Lower lobe of right lung (tissue), 2 donors: ENCODE measurements at regions not wholly inside any gene's neighbourhood (a gene's known extent, or its start where the extent isn't known, plus 50 kb on each side); places are given as distances from the start of the nearest gene placed in this dataset.

ENCODE experiments used
- ATAC-seq, 2 donors: fragments of 200-7000 bp; cut with Tn5 transposase; one replicate each; pipeline ENCODE4 v1.9.1; 2020 to 2022; ENCODE audit warnings: mild to moderate bottlenecking in 2 of 2, moderate library complexity in 2 of 2
- DNase-seq: peaks from one replicate; pipeline ENCODE4 v3.0.0-alpha.2; 2020
- H3K27ac ChIP-seq: fragments of 200-600 bp; one replicate; pipeline ENCODE4 v1.8.0; 2022
- H3K27me3 ChIP-seq: fragments of 200-600 bp; one replicate; pipeline ENCODE4 v1.8.0; 2022; ENCODE audit warnings: low read depth
- H3K36me3 ChIP-seq: fragments of 200-600 bp; one replicate; pipeline ENCODE4 v1.8.0; 2022; ENCODE audit warnings: mild to moderate bottlenecking
- H3K4me1 ChIP-seq: fragments of 200-600 bp; one replicate; pipeline ENCODE4 v1.8.0; 2022
- H3K4me3 ChIP-seq: fragments of 200-600 bp; one replicate; pipeline ENCODE4 v1.8.0; 2022; ENCODE audit warnings: mild to moderate bottlenecking
- H3K9me3 ChIP-seq: fragments of 200-600 bp; one replicate; pipeline ENCODE4 v1.8.0; 2022
- intact Hi-C: fragments of 100-400 bp; cut with DNase I; formaldehyde crosslinking; loops from one replicate; pipeline ENCODE4 v1.11.0; 2022
- TF ChIP-seq, protein P1 (sequence below): fragments of 200-600 bp; IDR thresholded peaks from one replicate; pipeline ENCODE4 v1.8.0; 2022; ENCODE audit warnings: antibody characterized with exemption, mild to moderate bottlenecking
- donor health status: DM: no; HTN: yes; CAD: no; lungs with severe emphysema.

- Histone ChIP-seq H3K9me3 (peaks cover 5% of the 10 kb centered on the region), H3K36me3 (no peaks in the 10 kb centered on the region), H3K4me3 (no peak overlapping the region), H3K27me3 (no peaks in the 10 kb centered on the region), H3K27ac (no peak overlapping the region), H3K4me1 (no peaks in the 10 kb centered on the region)
- DNase-seq: no peak
- intact Hi-C loops: no loop called here
- ATAC-seq: no peak
- TF ChIP-seq, protein P1, sequence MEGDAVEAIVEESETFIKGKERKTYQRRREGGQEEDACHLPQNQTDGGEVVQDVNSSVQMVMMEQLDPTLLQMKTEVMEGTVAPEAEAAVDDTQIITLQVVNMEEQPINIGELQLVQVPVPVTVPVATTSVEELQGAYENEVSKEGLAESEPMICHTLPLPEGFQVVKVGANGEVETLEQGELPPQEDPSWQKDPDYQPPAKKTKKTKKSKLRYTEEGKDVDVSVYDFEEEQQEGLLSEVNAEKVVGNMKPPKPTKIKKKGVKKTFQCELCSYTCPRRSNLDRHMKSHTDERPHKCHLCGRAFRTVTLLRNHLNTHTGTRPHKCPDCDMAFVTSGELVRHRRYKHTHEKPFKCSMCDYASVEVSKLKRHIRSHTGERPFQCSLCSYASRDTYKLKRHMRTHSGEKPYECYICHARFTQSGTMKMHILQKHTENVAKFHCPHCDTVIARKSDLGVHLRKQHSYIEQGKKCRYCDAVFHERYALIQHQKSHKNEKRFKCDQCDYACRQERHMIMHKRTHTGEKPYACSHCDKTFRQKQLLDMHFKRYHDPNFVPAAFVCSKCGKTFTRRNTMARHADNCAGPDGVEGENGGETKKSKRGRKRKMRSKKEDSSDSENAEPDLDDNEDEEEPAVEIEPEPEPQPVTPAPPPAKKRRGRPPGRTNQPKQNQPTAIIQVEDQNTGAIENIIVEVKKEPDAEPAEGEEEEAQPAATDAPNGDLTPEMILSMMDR: no peak
Observed at GRCh38 chr3:110059431-110059830, 722.1 kb upstream of the DPPA4 start.

DNA sequence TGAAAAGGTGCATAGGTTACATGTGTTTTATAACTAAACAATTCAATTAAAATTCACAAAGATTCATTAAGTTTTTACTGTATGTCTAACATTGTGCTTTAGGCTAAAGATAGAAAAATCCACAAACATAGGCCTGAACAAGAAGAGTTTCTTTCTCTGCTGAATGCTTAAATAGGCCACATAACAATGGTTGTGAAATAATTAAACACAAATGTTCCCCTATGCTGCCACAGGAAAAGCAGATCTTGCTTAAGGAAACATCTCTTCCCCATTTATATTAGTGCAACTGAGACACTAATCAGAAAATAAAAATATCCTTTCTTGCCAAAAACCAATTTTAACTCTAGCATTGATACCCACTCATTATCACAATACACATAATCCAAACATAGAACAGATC, 725.4 kb upstream of the DPPA4 start:
- DNase-seq (no peak), ATAC-seq (no peak)
- Histone ChIP-seq H3K27me3 (no peaks in the 10 kb centered on the region), H3K4me3 (no peak overlapping the region), H3K36me3 (no peaks in the 10 kb centered on the region), H3K27ac (no peak overlapping the region), H3K9me3 (no peaks in the 10 kb centered on the region), H3K4me1 (no peaks in the 10 kb centered on the region)
- TF ChIP-seq, protein P1: no peak
- intact Hi-C loops: no loop called here

DNA sequence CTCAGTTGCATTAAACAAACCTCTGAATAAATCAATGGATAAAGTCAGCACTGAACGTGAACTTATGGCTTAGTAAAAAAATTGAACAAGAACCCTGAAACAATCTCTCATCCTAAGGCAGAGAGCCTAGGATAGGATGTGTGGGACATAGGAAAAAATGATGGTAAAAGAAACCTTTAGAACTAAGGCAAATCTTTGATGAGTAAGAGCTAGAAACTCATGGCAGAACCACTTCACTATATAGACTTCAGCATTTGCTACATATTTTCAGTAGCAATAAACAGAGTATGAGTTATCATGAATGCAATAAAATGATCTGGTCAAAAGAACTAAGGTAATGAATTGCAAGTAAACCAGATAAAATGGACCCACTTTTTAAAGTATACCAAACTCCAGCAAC, 725.8 kb upstream of the DPPA4 start:
- Histone ChIP-seq H3K4me3 (no peak overlapping the region), H3K4me1 (no peaks in the 10 kb centered on the region), H3K9me3 (no peaks in the 10 kb centered on the region), H3K36me3 (no peaks in the 10 kb centered on the region), H3K27ac (no peak overlapping the region), H3K27me3 (no peaks in the 10 kb centered on the region)
- DNase-seq (no peak), ATAC-seq (no peak)
- TF ChIP-seq, protein P1: no peak
- intact Hi-C loops: no loop called here

DNA sequence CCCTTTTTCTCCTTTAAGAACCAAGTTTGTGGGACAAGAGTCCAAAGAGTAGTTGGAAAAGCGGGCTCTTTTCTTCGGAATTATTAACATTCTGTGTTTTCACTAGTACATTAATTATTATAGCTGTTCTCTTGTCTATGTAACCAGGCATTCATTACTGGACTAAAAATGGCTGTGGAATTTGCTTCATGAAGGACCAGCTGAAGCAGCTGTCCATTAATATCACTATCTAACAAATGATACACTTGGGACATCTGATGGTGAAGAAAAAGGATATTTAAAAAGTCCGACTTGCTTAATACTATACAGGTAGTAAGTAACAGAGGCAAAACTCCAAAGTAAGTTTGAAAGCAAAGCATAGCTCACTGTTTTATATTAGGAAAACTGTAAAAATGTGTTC, 728.9 kb upstream of the DPPA4 start:
- H3K4me3 ChIP-seq: no peak overlapping the region
- no peaks in the 10 kb centered on the region for H3K9me3 ChIP-seq
- H3K27ac ChIP-seq: no peak overlapping the region
- ATAC-seq (no peak), DNase-seq (no peak)
- H3K4me1 ChIP-seq: no peaks in the 10 kb centered on the region
- intact Hi-C loops: no loop called here
- no peaks in the 10 kb centered on the region for H3K36me3 ChIP-seq
- TF ChIP-seq, protein P1: no peak
- no peaks in the 10 kb centered on the region for H3K27me3 ChIP-seq

DNA sequence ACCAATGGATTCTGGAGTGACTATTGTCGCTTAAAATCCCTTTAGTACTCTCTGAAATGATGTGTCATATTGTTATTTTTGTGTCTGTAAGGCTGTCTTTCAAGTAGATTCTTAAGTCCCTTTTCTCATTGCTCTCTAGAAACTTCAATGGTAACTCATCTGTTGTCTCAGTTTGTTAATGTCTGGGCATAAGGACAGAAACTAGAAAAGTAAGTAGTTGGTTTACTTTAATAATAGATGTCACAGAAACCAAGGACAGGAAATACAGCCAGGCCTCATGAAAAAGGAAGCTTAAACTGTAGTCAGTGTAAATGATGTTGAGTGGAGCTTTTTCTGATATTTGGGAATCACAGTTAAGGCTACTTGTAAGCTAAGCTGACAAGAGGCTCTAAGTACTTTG, 730.2 kb upstream of the DPPA4 start:
- Histone ChIP-seq H3K36me3 (no peaks in the 10 kb centered on the region), H3K27ac (no peak overlapping the region), H3K27me3 (no peaks in the 10 kb centered on the region), H3K4me3 (no peak overlapping the region), H3K4me1 (no peaks in the 10 kb centered on the region), H3K9me3 (no peaks in the 10 kb centered on the region)
- TF ChIP-seq, protein P1: no peak
- intact Hi-C loops: no loop called here
- DNase-seq (no peak), ATAC-seq (no peak)

GRCh38 chr3:110069761-110070160, 732.4 kb upstream of the DPPA4 start:
- Histone ChIP-seq H3K4me3 (no peak overlapping the region), H3K4me1 (no peaks in the 10 kb centered on the region), H3K9me3 (no peaks in the 10 kb centered on the region), H3K36me3 (no peaks in the 10 kb centered on the region), H3K27ac (no peak overlapping the region), H3K27me3 (no peaks in the 10 kb centered on the region)
- TF ChIP-seq, protein P1: no peak
- ATAC-seq (peak in 1 of 2 donors; percentile 9), DNase-seq (no peak)
- intact Hi-C loops: no loop called here
